Skeletal muscle satellite cell (primary cell): ENCODE measurements at regions not wholly inside any gene's neighbourhood (a gene's known extent, or its start where the extent isn't known, plus 50 kb on each side); places are given as distances from the start of the nearest gene placed in this dataset.
"Not testable (repeated sequence)": the region's sequence is repeated elsewhere in the genome, so short reads cannot be mapped to it uniquely, and the experiment has no call there.

ENCODE experiments used
- H3K27me3 ChIP-seq: 2 replicates; pipeline ENCODE4 v1.7.0; 2013; ENCODE audit warnings: low read length; ENCODE audit not compliant: control insufficient read depth, insufficient read depth
- H3K36me3 ChIP-seq: 2 replicates; pipeline ENCODE4 v1.7.0; 2013; ENCODE audit warnings: mild to moderate bottlenecking, control low read depth, low read length; ENCODE audit not compliant: insufficient read depth
- H3K4me1 ChIP-seq: 2 replicates; pipeline ENCODE4 v1.7.0; 2013; ENCODE audit warnings: low read length; ENCODE audit not compliant: control insufficient read depth, insufficient read depth
- H3K4me2 ChIP-seq: 2 replicates; pipeline ENCODE4 v1.7.0; 2013; ENCODE audit warnings: mild to moderate bottlenecking, low read length
- H3K4me3 ChIP-seq: 2 replicates; pipeline ENCODE4 v1.7.0; 2013; ENCODE audit warnings: low read length
- H3K9ac ChIP-seq: 2 replicates; pipeline ENCODE4 v1.7.0; 2013; ENCODE audit warnings: mild to moderate bottlenecking, low read depth, low read length, moderate library complexity
- H3K9me3 ChIP-seq: replicated peaks from 2 replicates; pipeline ENCODE4 v1.7.0; 2013; ENCODE audit warnings: mild to moderate bottlenecking, control low read depth, low read length

GRCh38 chr20:53822534-53822933 lies 228.9 kb upstream of the ZNF217 start:
- H3K4me2 ChIP-seq: no peak overlapping the region
- no peaks in the 10 kb centered on the region for H3K9me3 ChIP-seq
- no peaks in the 10 kb centered on the region for H3K36me3 ChIP-seq
- no peak overlapping the region for H3K4me3 ChIP-seq
- H3K27me3 ChIP-seq: no peaks in the 10 kb centered on the region
- H3K4me1 ChIP-seq: peaks cover 10% of the 10 kb centered on the region
- H3K9ac ChIP-seq: no peak overlapping the region

DNA sequence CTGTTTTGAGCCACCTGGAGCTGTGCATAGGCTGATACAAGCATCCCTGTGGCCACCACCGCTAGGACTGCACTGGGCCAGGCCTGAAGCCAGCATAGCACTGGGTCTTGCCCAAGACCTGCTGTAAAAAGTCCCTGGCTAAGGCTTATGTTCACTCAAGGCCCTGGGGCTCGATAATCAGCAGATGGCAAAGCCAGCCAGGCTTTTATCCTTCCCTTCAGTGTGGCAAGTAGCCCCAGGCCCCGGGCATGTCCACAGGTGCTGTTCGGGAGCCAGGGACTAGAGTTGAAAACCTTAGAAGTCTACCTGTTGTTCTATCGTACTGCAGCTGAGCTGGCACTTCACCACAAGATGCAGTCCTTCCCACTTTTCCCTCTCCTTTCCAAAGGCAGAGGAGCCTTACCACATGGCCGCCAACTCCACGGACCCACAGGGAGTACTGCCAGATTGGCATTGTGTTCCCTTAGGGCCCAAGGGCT lies 226.4 kb upstream of the ZNF217 start:
- H3K4me1 ChIP-seq: no peaks in the 10 kb centered on the region
- H3K36me3 ChIP-seq: no peaks in the 10 kb centered on the region
- no peak overlapping the region for H3K4me3 ChIP-seq
- H3K4me2 ChIP-seq: no peak overlapping the region
- H3K9ac ChIP-seq: no peak overlapping the region
- H3K9me3 ChIP-seq: no peaks in the 10 kb centered on the region
- no peaks in the 10 kb centered on the region for H3K27me3 ChIP-seq

DNA sequence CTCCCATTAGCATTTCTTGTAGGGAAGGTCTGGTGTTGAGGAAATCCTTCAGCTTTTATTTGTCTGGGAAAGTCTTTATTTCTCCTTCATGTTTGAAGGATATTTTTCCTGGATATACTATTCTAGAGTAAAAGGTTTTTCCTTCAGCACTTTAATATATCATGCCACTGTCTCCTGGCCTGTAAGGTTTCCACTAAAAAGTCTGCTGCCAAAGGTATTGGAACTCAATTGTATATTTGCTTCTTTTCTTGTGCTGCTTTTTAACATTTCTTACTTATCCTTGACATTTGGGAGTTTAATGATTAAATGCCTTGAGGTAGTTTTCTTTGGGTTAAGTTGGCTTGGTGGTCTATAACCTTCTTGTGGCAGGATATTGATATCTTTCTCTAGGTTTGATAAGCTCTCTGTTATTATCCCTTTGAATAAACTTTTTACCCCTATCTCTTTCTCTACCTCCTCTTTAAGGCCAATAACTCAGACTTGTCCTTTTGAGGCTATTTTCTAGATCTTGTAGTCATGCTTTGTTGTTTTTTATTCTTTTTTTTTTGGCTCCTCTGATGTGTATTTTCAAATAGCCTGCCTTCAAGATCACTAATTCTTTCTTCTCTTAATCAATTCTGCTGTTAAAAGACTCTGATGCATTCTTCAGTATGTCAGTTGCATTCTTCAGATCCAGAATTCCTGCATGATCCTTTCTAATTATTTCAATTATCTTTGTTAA lies 225.0 kb upstream of the ZNF217 start:
- H3K4me1 ChIP-seq: no peaks in the 10 kb centered on the region
- H3K4me3 ChIP-seq: no peak overlapping the region
- no peaks in the 10 kb centered on the region for H3K36me3 ChIP-seq
- no peak overlapping the region for H3K9ac ChIP-seq
- H3K4me2 ChIP-seq: no peak overlapping the region
- no peaks in the 10 kb centered on the region for H3K9me3 ChIP-seq
- no peaks in the 10 kb centered on the region for H3K27me3 ChIP-seq

DNA sequence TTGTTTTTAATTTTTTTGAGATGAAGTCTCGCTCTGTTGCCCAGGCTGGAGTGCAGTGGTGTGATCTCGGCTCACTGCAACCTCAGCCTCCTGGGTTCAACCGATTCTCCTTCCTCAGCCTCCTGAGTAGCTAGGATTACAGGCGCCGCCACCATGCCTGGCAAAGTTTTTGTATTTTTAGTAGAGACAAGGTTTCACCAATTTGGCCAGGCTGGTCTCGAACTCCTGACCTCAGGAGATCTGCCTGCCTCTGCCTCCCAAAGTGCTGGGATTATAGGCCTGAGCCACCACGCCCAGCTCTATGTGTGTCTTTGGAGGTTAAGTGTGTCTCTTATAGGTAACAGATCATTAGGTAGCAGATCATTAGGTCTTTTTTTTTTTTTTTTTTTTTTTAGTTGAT lies 223.9 kb upstream of the ZNF217 start:
- H3K36me3 ChIP-seq, H3K9me3 ChIP-seq, H3K4me1 ChIP-seq: not testable (repeated sequence)

DNA sequence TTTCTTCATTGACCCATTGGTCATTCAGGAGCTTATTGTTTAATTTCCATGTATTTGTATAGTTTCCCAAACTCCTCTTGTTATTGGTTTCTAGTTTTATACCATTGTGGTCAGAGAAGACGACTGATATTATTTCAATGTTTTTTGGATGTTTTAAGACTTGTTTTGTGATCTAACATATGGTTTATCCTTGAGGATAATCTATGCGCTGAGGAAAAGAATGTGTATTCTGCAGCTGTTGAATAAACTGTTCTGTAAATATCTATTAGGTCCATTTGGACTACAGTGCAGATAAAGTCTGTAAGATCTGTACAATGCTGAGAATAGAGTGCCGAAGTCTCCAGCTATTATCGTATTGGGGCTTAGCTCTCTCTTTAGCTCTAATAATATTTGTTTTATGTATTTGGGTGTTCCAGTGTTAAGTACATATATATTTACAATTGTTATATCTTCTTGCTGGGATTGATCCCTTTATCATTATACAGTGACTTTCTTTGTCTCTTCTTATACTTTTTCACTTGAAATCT lies 223.3 kb upstream of the ZNF217 start:
- no peaks in the 10 kb centered on the region for H3K4me1 ChIP-seq
- H3K27me3 ChIP-seq: no peaks in the 10 kb centered on the region
- no peak overlapping the region for H3K9ac ChIP-seq
- no peak overlapping the region for H3K4me3 ChIP-seq
- H3K9me3 ChIP-seq: no peaks in the 10 kb centered on the region
- no peak overlapping the region for H3K4me2 ChIP-seq
- no peaks in the 10 kb centered on the region for H3K36me3 ChIP-seq

More for the DNA sequence above, 223.9 kb upstream of the ZNF217 start:
- not testable (repeated sequence) for H3K4me2 ChIP-seq, H3K27me3 ChIP-seq, H3K9ac ChIP-seq, H3K4me3 ChIP-seq

DNA sequence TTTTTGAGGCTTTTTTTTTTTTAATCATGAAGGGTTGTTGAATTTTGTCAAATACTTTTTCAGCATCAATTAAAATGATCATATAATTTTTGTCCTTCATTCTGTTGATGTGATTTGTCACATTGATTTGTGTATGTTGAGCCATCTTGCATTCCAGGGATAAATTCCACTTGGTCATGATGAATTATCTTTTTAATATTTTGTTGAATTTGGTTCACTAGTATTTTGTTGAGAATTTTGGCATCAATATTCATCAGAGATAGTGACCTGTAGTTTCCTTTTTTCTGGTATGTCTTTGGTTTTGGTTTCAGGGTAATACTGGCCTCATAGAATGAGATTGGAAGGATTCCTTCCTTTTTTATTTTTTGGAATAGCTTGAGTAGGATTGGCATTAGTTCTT lies 221.9 kb upstream of the ZNF217 start:
- Histone ChIP-seq H3K9me3 (no peaks in the 10 kb centered on the region), H3K4me3 (no peak overlapping the region), H3K36me3 (no peaks in the 10 kb centered on the region), H3K4me1 (no peaks in the 10 kb centered on the region), H3K9ac (no peak overlapping the region), H3K27me3 (no peaks in the 10 kb centered on the region), H3K4me2 (no peak overlapping the region)

DNA sequence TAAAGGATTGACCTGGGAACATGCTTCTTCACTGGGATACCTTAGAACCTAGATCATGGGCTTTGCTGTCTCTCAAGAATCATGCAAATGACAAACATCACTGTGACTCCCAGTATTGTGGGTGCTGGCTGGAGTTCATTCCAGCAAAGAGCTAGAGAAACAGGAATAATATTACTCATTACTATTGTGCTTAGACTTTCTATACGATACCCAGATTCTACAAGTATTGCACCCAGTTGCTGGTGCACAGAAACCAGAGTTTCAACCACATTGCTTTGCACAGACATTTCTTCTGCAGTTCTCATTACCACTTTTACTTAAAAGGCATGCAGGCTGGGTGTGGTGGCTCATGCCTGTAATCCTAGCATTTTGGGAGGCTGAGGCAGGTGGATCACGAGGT lies 220.4 kb upstream of the ZNF217 start:
- Histone ChIP-seq H3K4me2 (no peak overlapping the region), H3K4me3 (no peak overlapping the region), H3K9ac (no peak overlapping the region), H3K27me3 (no peaks in the 10 kb centered on the region), H3K9me3 (no peaks in the 10 kb centered on the region), H3K4me1 (no peaks in the 10 kb centered on the region), H3K36me3 (no peaks in the 10 kb centered on the region)

DNA sequence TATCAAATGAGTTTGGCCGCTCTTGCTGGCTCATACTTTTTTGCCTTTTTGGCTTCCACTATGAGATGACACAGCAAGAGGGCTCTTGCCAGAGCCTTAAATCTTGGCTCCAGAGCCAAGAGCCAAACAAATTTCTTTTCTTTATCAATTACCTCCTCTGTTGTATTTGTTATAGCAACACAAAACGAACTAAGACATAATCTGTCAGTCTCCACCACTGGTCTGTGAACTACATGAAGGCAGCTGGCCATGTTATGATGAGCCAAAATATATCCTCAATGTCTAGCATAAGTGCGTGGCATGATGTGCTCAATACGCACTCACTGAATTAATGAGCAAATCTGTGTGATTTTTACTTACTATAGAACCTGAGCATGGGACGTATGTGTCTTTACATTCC lies 220.0 kb upstream of the ZNF217 start:
- Histone ChIP-seq H3K36me3 (no peaks in the 10 kb centered on the region), H3K4me3 (no peak overlapping the region), H3K9ac (no peak overlapping the region), H3K4me1 (no peaks in the 10 kb centered on the region), H3K27me3 (no peaks in the 10 kb centered on the region), H3K9me3 (no peaks in the 10 kb centered on the region), H3K4me2 (no peak overlapping the region)

DNA sequence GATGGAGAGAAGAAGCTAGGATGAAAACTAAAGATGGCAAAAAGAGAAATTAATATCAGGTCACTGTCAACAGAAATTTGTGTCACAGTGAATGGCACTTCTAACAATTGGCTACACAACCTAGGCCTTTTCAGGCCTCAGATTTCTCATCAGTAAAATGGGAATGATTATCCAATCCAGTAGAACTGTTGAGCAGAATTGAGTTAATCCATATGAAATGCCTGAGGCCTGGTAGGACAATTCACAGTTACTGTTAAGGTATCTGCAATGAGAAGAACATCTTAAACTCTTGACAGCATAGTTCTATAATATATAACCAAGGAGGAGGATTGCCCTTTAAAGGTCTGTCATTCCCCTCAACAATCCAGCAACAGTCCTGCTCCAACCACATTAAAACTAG lies 217.9 kb upstream of the ZNF217 start:
- Histone ChIP-seq H3K9ac (no peak overlapping the region), H3K4me3 (no peak overlapping the region), H3K4me2 (no peak overlapping the region), H3K4me1 (no peaks in the 10 kb centered on the region), H3K36me3 (no peaks in the 10 kb centered on the region), H3K9me3 (no peaks in the 10 kb centered on the region), H3K27me3 (no peaks in the 10 kb centered on the region)

GRCh38 chr20:53810661-53811355 lies 217.2 kb upstream of the ZNF217 start:
- no peaks in the 10 kb centered on the region for H3K9me3 ChIP-seq
- H3K36me3 ChIP-seq: no peaks in the 10 kb centered on the region
- no peaks in the 10 kb centered on the region for H3K27me3 ChIP-seq
- peaks cover 5% of the 10 kb centered on the region for H3K4me1 ChIP-seq
- no peak overlapping the region for H3K9ac ChIP-seq
- H3K4me2 ChIP-seq: no peak overlapping the region
- no peak overlapping the region for H3K4me3 ChIP-seq

DNA sequence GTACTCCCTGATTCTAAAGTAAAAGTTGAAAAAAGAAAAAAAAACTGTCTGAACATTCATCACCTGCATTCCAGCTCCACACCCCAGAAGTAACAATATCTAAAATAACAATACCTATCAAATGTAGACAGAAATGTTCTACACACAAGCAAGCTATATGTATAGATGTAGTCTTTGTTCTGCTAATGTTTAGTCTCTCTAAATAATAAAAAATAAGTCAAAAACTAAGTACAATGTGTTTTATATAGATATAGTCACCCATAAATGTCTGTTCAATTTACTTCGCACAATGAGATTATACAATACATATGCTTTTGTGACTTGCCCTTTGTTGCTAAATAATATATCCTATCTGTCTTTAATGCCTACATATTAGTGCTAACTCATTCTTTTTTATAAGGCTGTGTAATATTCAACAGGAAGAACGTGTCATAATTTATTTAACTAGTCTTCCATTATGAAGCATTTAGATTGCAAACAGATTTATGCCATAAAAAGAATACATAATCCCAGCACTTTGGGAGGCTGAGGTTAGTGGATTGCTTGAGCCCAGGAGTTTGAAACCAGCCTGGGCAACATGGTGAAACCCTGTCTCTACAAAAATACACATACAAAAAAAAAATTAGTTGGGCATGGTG lies 216.2 kb upstream of the ZNF217 start:
- no peak overlapping the region for H3K4me3 ChIP-seq
- H3K9me3 ChIP-seq: no peaks in the 10 kb centered on the region
- no peaks in the 10 kb centered on the region for H3K27me3 ChIP-seq
- no peak overlapping the region for H3K4me2 ChIP-seq
- no peaks in the 10 kb centered on the region for H3K36me3 ChIP-seq
- H3K9ac ChIP-seq: no peak overlapping the region
- peaks cover 14% of the 10 kb centered on the region for H3K4me1 ChIP-seq
